Renal cortex interstitium (tissue), 11 donors: ENCODE measurements at regions not wholly inside any gene's neighbourhood (a gene's known extent, or its start where the extent isn't known, plus 50 kb on each side); places are given as distances from the start of the nearest gene placed in this dataset.
A peak's percentile ranks its signal among the peaks of the same experiment; 100 is the strongest.

Source experiments
- DNase-seq, 11 donors: peaks; one replicate each; pipeline ENCODE4 v3.0.0-alpha.2; 2013; ENCODE audit warnings: low read depth in 9 of 11, low spot score in 4 of 11; ENCODE audit errors: extremely low read depth in 1 of 11

GRCh38 chr5:142445266-142445665 lies 120.4 kb upstream of the SPRY4 start:
- DNase-seq = no peak

GRCh38 chr5:142441616-142442015 lies 116.8 kb upstream of the SPRY4 start:
- DNase-seq = peak in 2 of 11 donors; percentile 62 to 63

GRCh38 chr5:142439207-142439860 lies 114.5 kb upstream of the SPRY4 start:
- DNase-seq = no peak

- no peak for DNase-seq
Measured at GRCh38 chr5:142438573-142438972, 113.8 kb upstream of the SPRY4 start.

DNA sequence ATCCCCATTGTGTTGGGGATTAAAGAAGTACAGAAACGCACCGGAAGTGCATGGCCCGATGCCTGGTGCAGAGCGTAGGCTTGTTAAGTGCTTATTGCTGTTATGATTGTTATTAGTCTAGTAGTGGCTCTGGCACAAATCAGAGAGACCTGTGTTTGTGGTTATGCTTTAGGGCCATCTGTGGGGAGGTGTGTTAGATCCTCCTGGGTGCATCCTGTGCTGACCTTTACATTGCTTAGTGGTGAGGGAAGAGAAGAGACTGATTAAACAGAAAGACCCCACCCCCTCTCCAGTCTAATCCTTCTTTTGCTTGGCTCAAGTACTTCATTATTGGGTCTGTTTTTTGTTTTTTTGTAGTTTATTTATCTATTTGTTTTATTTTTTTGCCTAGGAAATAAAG lies 112.7 kb upstream of the SPRY4 start:
- DNase-seq = no peak

DNA sequence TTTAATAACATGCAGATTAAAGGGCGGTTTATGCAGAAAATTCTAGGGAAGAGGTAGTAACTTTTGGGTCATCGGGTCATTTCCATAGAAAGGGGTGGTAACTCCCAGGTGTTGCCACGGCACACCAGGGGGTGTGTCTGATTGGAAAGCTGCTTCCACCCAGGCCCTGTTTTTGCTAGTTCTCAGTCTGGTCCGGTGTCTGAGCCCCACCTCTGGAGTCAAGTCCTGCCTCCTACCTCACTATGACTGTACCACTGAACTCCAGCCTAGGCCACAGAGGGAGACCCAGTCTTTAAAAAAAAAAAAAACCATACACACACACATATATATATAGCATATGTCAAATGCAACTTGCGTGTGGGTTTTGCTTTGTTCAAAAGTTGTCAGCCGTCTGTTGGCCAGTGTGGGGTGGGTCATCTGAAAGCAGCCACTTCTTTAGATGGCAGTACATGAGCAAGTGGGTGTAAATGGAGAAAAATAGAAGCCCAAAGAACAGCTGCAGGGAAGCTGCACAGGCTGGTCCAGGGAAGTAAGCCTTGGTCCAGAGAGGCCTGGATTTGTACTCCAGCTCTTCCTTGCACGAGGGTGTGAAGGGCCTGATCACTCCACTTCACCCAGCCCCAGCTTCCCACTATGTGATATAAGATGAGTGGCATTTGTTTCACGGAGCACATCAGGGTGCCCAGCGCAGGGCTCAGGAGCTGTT lies 110.7 kb upstream of the SPRY4 start:
- DNase-seq = no peak

- no peak for DNase-seq
Measured at GRCh38 chr5:142434322-142434612, 109.4 kb upstream of the SPRY4 start.

DNA sequence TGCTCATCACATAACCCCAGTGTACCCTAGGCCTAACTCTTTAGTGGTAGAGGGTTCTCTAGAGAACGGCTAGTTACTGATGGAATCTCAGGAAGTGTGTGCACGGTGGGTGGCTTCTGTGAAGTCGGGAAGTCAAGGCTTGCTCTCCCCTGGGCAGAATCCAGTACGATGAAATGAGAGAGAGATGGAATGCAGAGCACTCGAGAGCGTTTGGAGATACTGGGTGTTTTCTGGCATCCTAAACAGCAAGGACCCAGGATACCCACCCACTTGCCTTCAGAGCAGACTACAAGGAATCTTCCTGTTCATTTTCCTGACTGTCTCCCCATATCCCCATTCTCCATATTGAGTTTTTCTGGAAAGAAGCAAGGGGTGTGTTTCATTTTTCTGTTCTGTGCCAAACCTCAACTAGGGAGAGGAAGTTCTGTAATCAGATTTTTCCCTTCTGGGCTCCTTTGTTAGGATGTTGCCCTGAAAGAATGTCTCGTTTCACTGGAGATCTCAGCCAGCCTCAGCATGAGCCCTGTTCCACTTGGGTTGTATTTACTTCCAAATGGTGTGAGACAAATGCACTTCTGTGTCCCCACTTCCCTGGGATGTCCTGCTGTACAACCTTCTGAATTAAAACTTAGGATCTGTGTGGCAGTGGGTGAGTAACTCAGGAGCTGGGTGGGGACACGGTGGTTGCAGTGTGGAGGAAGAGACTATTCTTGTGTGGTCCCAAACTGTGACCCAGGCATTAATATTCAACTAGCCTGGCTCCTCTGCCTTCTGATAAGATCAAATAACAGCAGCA lies 108.9 kb upstream of the SPRY4 start:
- no peak for DNase-seq

DNA sequence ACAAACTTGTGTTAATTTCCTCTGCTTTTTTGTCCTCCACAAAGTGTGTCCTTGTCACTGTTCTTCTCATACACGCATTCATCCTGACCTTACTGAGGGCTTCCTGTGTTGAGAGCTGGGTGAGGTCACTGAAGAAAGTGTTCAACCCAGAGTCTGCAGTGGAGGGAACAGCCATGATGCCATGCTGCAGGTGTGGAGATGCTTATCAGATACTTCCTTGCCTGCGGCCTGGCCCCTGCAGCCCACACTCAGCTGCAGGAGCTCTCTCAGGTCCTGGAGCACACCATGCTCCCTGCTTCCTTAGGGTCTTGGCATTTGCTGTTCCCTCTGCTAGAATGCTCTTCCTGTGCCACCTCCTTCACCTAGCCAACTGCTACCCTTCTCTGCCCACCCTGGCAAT lies 108.1 kb upstream of the SPRY4 start:
- no peak for DNase-seq

GRCh38 chr5:142432369-142432863 lies 107.6 kb upstream of the SPRY4 start:
- DNase-seq = no peak

DNA sequence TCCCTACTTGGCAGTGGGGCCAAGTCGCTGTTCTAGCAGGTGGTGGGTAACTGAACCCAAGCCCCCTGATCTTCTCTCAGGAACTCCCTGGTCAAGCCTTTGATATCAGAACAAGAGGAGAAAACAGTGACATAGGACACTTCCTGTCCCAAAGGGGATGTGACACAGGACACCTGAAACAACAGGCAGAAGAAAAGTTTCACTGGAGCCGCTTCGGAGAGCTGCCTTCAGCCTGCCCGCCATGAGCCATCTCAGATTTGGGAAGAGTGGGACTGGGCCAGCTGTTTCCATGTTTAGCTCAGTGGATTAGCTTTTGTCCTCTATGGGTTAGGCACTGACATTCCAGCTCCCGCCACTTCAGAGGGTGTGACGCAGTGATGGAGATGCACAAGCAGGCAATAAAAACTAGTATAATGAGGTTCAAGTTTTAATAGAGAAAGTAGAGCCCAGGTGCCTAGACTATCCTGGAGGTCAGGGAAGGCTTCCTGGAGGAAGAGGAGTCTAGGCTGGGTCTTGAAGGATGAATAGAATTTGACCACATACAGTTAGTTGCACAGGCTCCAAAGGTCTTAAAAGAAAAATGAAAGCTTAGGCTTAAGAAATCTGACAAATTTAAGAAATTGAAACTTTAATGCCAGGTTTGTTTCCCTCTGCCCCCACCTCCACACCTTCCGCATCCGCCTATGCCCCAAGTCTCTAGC lies 104.1 kb upstream of the SPRY4 start:
- DNase-seq = no peak

DNA sequence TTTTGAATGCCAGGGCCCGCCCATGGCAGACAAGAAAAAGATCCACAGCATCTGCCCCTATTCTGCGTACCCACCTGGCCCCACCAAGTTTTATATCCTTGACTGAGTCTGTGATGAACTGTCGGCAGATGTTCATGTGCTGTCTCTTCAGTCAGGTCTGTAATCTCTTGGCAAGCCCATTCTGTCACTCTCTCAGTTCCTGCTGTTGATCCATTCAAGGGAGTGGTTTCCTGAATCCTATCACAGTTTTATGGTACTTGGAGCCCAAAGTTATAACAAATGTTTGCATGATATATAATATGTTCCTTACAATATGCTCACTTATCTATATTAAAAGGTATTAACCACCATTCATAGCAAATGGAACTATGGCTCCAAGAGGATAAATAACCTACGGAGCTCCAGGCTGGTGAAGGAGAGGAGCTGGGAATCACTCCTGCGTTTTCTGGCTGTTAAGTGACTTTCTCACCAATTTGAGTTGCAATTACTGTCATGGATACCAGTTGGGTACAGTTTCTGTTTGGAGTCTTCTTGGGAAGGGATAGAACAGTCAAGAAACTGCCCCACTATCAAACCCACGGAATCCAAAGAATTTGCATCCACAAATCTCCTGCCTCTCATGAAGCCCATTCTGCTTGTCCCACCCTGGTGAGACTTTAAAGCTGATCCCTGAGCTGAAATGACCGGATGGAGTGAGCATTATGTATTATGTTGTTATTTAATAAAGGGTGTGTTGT lies 103.4 kb upstream of the SPRY4 start:
- no peak for DNase-seq

GRCh38 chr5:142427529-142427928 lies 102.7 kb upstream of the SPRY4 start:
- DNase-seq = no peak

DNA sequence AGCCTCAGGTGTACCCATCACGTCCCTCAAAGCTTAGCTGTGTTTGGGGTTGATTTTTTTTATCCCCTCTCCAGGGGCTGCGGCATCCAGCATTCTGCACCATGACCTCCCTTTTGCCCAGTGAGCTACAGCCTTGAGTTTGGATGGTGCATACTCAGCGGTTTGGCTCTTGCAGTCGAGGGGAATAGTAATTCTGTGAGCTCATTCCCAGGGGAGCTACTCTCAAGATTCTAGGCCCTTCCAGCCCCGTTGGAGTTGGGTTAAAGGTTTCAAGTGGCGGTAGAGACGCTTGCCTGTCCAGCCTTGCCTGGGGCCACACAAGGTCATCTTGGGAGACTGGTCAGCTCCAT lies 102.2 kb upstream of the SPRY4 start:
- DNase-seq = no peak

DNA sequence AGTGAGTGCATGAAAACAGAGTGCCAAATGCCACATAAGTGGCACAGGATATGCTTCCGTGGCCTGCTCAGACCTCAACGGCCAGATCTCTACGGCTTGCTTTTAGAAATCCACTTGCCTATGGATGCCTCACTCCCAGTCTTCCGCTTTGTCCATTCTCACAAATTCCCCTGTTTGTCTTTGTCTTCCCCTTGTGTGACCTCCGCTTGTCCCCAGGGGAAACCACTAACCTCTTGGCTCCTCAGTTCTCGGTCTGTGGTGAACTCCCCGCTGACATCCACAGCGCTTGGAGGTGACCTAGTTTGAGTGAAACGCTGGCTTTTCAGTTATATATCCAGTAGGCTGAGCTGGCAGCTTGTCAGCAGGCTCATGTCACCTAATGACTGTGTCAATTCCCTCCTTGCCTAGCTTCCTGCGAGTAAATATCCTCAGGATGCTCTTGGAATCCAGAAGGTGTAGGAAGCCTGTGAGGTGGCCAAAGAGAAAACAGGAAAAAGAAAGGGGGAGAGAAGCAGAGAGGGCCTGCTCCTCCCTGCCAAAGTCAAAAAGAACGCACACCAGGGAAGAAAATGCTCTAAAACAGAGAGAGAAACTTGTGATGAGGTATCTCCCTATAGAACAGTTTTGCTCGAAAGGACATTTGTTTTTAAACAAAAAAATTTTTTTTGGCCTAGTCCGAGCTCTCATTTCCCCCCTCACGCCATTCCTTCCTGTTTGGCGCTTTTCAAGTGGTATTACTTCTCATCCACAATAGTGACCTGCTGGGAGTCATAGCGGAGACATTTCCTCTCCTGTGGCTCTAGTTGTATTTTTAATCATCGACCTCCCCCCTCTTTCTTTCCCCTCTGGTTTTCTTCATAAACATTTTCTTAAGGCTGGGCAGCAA lies 101.6 kb upstream of the SPRY4 start:
- no peak for DNase-seq

DNA sequence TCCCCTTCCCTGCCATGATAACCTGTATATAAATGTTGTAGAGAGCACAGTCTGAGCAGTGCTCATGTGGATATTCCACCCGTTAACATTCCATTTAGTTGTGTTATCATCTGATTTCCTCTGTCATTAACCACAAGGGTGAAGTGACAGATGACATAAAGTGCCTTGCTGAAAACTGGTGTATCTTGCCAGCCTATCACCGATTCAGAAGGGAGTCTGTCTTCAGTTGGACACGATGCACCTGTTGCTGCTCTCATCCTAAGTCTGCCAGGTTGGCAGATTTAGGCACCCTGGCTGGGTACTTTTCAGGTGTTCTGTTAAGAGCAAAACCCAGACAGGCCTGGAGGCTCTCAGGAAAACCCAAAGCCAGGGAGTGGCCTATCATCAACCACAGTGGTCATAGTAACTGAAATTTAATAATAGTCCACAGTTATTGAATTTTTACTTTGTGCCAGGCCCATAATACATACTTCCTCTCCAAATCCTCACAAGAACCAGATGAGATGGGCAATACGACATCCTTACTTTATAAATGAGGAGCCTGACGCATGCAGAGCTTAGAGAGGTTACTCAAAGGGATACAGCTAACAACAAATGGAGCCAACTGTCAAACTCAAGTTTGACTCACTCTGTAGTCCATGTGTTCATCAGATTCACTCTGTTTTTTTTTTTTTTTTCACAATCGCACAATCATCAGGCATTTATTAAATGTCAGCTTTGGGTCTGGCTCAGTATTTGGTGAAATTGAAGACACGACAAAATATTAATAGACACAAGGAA lies 100.7 kb upstream of the SPRY4 start:
- DNase-seq = no peak

DNA sequence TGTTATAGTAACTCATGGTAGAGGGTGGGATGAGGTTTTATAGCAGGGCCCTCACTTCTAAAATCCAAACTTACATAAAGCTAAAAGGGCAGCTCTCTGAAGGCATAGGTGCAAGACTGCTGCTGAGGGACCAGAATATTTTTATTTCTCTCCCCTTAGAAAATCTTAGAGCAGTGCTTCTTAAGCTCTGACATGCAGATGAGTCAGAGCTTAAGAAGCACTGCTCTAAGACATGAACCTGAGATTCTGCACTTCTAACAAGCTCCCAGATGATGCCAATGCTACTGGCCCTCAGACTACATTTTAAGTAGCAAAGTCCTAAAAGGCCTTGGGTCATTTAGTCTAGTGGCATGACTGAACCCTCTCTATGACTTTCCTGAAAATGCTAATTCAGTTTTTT lies 97.6 kb upstream of the SPRY4 start:
- no peak for DNase-seq
